H9 (cell line): ENCODE measurements at regions not wholly inside any gene's neighbourhood (a gene's known extent, or its start where the extent isn't known, plus 50 kb on each side); places are given as distances from the start of the nearest gene placed in this dataset.

Experiments
- DNase-seq: peaks from one replicate; pipeline ENCODE4 v3.0.0-alpha.2; 2017
- H2AFZ ChIP-seq: one replicate; pipeline ENCODE4 v1.6.1; 2013; ENCODE audit warnings: mild to moderate bottlenecking, low read length, control low read depth, moderate library complexity
- H2AK5ac ChIP-seq: 2 replicates; pipeline ENCODE4 v1.6.1; 2013; ENCODE audit warnings: low read length, control low read depth, mixed read lengths; ENCODE audit not compliant: insufficient read length
- H2BK120ac ChIP-seq: one replicate; pipeline ENCODE4 v1.6.1; 2013; ENCODE audit warnings: low read depth, mild to moderate bottlenecking, low read length, control low read depth, inconsistent platforms; ENCODE audit not compliant: poor library complexity, severe bottlenecking
- H2BK12ac ChIP-seq: 2 replicates; pipeline ENCODE4 v1.6.1; 2013; ENCODE audit warnings: low read length, control low read depth, mixed read lengths, low read depth; ENCODE audit not compliant: insufficient read length
- H2BK15ac ChIP-seq: 2 replicates; pipeline ENCODE4 v1.6.1; 2013; ENCODE audit warnings: low read depth, low read length, control low read depth
- H2BK20ac ChIP-seq: one replicate; pipeline ENCODE4 v1.6.1; 2013; ENCODE audit warnings: low read depth, mild to moderate bottlenecking, low read length, control low read depth, inconsistent platforms; ENCODE audit not compliant: poor library complexity, severe bottlenecking
- H2BK5ac ChIP-seq: 2 replicates; pipeline ENCODE4 v1.6.1; 2013; ENCODE audit warnings: low read length, control low read depth, mixed read lengths; ENCODE audit not compliant: insufficient read length
- H3K14ac ChIP-seq: 2 replicates; pipeline ENCODE4 v1.6.1; 2013; ENCODE audit warnings: low read length, control low read depth; ENCODE audit not compliant: insufficient read depth
- H3K18ac ChIP-seq: 2 replicates; pipeline ENCODE4 v1.6.1; 2013; ENCODE audit warnings: low read depth, mild to moderate bottlenecking, mixed read lengths, low read length, control low read depth; ENCODE audit not compliant: insufficient read length
- H3K23ac ChIP-seq: 2 replicates; pipeline ENCODE4 v1.6.1; 2013; ENCODE audit warnings: low read length, control low read depth, mixed read lengths, low read depth; ENCODE audit not compliant: insufficient read length
- H3K23me2 ChIP-seq: 2 replicates; pipeline ENCODE4 v1.6.1; 2013; ENCODE audit warnings: low read depth, mild to moderate bottlenecking, mixed read lengths, low read length, control low read depth; ENCODE audit not compliant: insufficient read length, poor library complexity, severe bottlenecking
- H3K27ac ChIP-seq: 2 replicates; pipeline ENCODE4 v1.5.1; 2013; ENCODE audit warnings: low read length, control low read depth, mixed read lengths, low read depth; ENCODE audit not compliant: insufficient read length
- H3K27me3 ChIP-seq: 2 replicates; pipeline ENCODE4 v1.6.1; 2013; ENCODE audit warnings: low read length, control low read depth, inconsistent platforms; ENCODE audit not compliant: insufficient read depth
- H3K4ac ChIP-seq: 2 replicates; pipeline ENCODE4 v1.6.1; 2013; ENCODE audit warnings: low read depth, mild to moderate bottlenecking, control low read depth, inconsistent platforms, low read length, moderate library complexity
- H3K4me1 ChIP-seq: 2 replicates; pipeline ENCODE4 v1.6.1; 2013; ENCODE audit warnings: low read length, control low read depth, inconsistent platforms; ENCODE audit not compliant: insufficient read depth
- H3K4me2 ChIP-seq: 2 replicates; pipeline ENCODE4 v1.6.1; 2013; ENCODE audit warnings: low read length, control low read depth, mixed read lengths; ENCODE audit not compliant: insufficient read length, insufficient read depth
- H3K56ac ChIP-seq: 2 replicates; pipeline ENCODE4 v1.6.1; 2013; ENCODE audit warnings: low read depth, mild to moderate bottlenecking, mixed read lengths, low read length, control low read depth; ENCODE audit not compliant: insufficient read length
- H3K79me1 ChIP-seq: 2 replicates; pipeline ENCODE4 v1.6.1; 2013; ENCODE audit warnings: low read depth, mild to moderate bottlenecking, moderate library complexity, low read length, control low read depth, inconsistent platforms; ENCODE audit not compliant: insufficient read depth, poor library complexity, severe bottlenecking
- H3K79me2 ChIP-seq: 2 replicates; pipeline ENCODE4 v1.6.1; 2013; ENCODE audit warnings: low read length, control low read depth, inconsistent platforms; ENCODE audit not compliant: insufficient read depth
- H3K9ac ChIP-seq: 2 replicates; pipeline ENCODE4 v1.6.1; 2013; ENCODE audit warnings: low read length, control low read depth, mixed read lengths; ENCODE audit not compliant: insufficient read length; ENCODE audit errors: extremely low read depth
- H3K9me3 ChIP-seq: one replicate; pipeline ENCODE4 v1.6.1; 2013; ENCODE audit warnings: low read depth, low read length, inconsistent platforms; ENCODE audit not compliant: control insufficient read depth
- H3T11ph ChIP-seq: one replicate; pipeline ENCODE4 v1.6.1; 2013; ENCODE audit warnings: mild to moderate bottlenecking, low read length, control low read depth, inconsistent platforms
- H4K20me1 ChIP-seq: one replicate; pipeline ENCODE4 v1.6.1; 2013; ENCODE audit not compliant: control insufficient read depth, insufficient read length, insufficient read depth
- H4K5ac ChIP-seq: 2 replicates; pipeline ENCODE4 v1.6.1; 2013; ENCODE audit warnings: low read depth, mild to moderate bottlenecking, mixed read lengths, low read length, control low read depth; ENCODE audit not compliant: insufficient read length
- H4K8ac ChIP-seq: replicated peaks from 2 replicates; pipeline ENCODE4 v1.6.1; 2013; ENCODE audit warnings: low read length, control low read depth, mixed read lengths, low read depth; ENCODE audit not compliant: insufficient read length
- H4K91ac ChIP-seq: 2 replicates; pipeline ENCODE4 v1.6.1; 2013; ENCODE audit warnings: low read depth, mild to moderate bottlenecking, moderate library complexity, mixed read lengths, low read length, control low read depth; ENCODE audit not compliant: insufficient read length
- H3K27ac Mint-ChIP-seq, 3 experiments: 2 replicates in 2 of 3; 3 replicates in 1 of 3; pipeline ENCODE4 v1.8.0; 2020 to 2021; ENCODE audit warnings: mixed read lengths in 3 of 3, mild to moderate bottlenecking in 1 of 3, moderate library complexity in 1 of 3
- H3K27me3 Mint-ChIP-seq: 2 replicates; pipeline ENCODE4 v1.8.0; 2021; ENCODE audit warnings: low read depth, mild to moderate bottlenecking, moderate library complexity, mixed read lengths
- H3K36me3 Mint-ChIP-seq, 3 experiments: 2 replicates in 2 of 3; 3 replicates in 1 of 3; pipeline ENCODE4 v1.8.0; 2020 to 2021; ENCODE audit warnings: low read depth in 3 of 3, mixed read lengths in 3 of 3; ENCODE audit not compliant: insufficient read depth in 1 of 3
- H3K4me1 Mint-ChIP-seq, 2 experiments: 2 replicates each; pipeline ENCODE4 v1.8.0; 2020; ENCODE audit warnings: mixed read lengths in 2 of 2
- H3K4me3 Mint-ChIP-seq, 2 experiments: 2 replicates in 1 of 2; 3 replicates in 1 of 2; pipeline ENCODE4 v1.8.0; 2020 to 2021; ENCODE audit warnings: mild to moderate bottlenecking in 2 of 2, mixed read lengths in 2 of 2, moderate library complexity in 1 of 2
- H3K9me3 Mint-ChIP-seq, 2 experiments: 2 replicates in 1 of 2; 3 replicates in 1 of 2; pipeline ENCODE4 v1.8.0; 2020; ENCODE audit warnings: mild to moderate bottlenecking in 2 of 2, mixed read lengths in 2 of 2, moderate library complexity in 1 of 2
- WGBS: extraction: QIAGEN DNeasy Blood & Tissue Kit; methylation state at CpG from one replicate; pipeline ENCODE4 v1.1.7; 2013; ENCODE audit warnings: missing lambda C conversion rate, low lambda C conversion rate, mixed read lengths; ENCODE audit not compliant: insufficient read length; ENCODE audit errors: extremely low coverage; 5-methylcytosine and 5-hydroxymethylcytosine counted together
- TF ChIP-seq, protein P1 (sequence below): fragments of 200-600 bp; sonication (generic); conservative IDR thresholded peaks from 3 replicates; pipeline ENCODE4 v1.8.0; 2021; ENCODE audit warnings: antibody characterized with exemption, mild to moderate bottlenecking

DNA sequence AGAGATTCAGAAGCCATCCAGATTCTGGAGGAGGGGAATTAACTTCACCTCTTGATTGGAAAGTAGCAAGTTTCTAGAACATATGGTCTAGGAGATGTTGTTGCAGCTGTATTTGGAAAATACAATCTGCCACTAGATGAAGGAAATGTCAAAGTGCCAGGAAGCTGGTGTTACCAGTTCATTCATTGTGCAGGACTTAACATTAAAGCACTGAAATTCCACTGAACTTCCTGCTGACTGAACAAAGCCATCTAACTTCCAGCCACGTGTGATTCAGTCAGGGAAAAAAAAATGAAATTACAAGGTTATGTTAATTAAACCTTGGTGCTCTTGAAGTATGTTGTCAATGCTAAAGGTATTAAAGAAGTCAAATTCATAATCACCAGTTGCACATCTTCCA lies 321.5 kb upstream of the SASH1 start:
- Mint-ChIP-seq H3K27ac (no peak overlapping the region), H3K9me3 (no peaks in the 10 kb centered on the region), H3K4me3 (no peak overlapping the region), H3K36me3 (no peaks in the 10 kb centered on the region), H3K4me1 (peaks cover 4% of the 10 kb centered on the region in 2 experiments; a peak in 2 of 4 replicates), H3K27me3 (no peaks in the 10 kb centered on the region)
- no peak overlapping the region for H2BK120ac ChIP-seq
- H4K8ac ChIP-seq: no peak overlapping the region
- WGBS: no CpG with 5 or more reads among the region's 1 CpG
- no peak overlapping the region for H3K18ac ChIP-seq
- H3K27me3 ChIP-seq: no peaks in the 10 kb centered on the region
- no peak overlapping the region for H3K4ac ChIP-seq
- no peak overlapping the region for H3K9ac ChIP-seq
- H2AK5ac ChIP-seq: no peak overlapping the region
- no peak overlapping the region for H3K14ac ChIP-seq
- no peaks in the 10 kb centered on the region for H3K4me1 ChIP-seq
- TF ChIP-seq, protein P1, sequence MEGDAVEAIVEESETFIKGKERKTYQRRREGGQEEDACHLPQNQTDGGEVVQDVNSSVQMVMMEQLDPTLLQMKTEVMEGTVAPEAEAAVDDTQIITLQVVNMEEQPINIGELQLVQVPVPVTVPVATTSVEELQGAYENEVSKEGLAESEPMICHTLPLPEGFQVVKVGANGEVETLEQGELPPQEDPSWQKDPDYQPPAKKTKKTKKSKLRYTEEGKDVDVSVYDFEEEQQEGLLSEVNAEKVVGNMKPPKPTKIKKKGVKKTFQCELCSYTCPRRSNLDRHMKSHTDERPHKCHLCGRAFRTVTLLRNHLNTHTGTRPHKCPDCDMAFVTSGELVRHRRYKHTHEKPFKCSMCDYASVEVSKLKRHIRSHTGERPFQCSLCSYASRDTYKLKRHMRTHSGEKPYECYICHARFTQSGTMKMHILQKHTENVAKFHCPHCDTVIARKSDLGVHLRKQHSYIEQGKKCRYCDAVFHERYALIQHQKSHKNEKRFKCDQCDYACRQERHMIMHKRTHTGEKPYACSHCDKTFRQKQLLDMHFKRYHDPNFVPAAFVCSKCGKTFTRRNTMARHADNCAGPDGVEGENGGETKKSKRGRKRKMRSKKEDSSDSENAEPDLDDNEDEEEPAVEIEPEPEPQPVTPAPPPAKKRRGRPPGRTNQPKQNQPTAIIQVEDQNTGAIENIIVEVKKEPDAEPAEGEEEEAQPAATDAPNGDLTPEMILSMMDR: no peak
- no peak overlapping the region for H4K5ac ChIP-seq
- no peaks in the 10 kb centered on the region for H4K20me1 ChIP-seq
- H2BK15ac ChIP-seq: no peak overlapping the region
- DNase-seq: no peak
- H3K79me1 ChIP-seq: no peaks in the 10 kb centered on the region
- no peaks in the 10 kb centered on the region for H3K9me3 ChIP-seq
- H3K23me2 ChIP-seq: no peaks in the 10 kb centered on the region
- no peak overlapping the region for H3K27ac ChIP-seq
- no peak overlapping the region for H3T11ph ChIP-seq
- H4K91ac ChIP-seq: no peak overlapping the region
- no peak overlapping the region for H3K23ac ChIP-seq
- no peak overlapping the region for H2AFZ ChIP-seq
- H3K56ac ChIP-seq: no peak overlapping the region
- H3K79me2 ChIP-seq: no peaks in the 10 kb centered on the region
- no peak overlapping the region for H2BK5ac ChIP-seq
- H3K4me2 ChIP-seq: no peak overlapping the region
- no peak overlapping the region for H2BK20ac ChIP-seq
- no peak overlapping the region for H2BK12ac ChIP-seq
